ENCODE measurements at regions not wholly inside any gene's neighbourhood (a gene's known extent, or its start where the extent isn't known, plus 50 kb on each side); places are given as distances from the start of the nearest gene placed in this dataset.
A peak's percentile ranks its signal among the peaks of the same experiment; 100 is the strongest.

DNA sequence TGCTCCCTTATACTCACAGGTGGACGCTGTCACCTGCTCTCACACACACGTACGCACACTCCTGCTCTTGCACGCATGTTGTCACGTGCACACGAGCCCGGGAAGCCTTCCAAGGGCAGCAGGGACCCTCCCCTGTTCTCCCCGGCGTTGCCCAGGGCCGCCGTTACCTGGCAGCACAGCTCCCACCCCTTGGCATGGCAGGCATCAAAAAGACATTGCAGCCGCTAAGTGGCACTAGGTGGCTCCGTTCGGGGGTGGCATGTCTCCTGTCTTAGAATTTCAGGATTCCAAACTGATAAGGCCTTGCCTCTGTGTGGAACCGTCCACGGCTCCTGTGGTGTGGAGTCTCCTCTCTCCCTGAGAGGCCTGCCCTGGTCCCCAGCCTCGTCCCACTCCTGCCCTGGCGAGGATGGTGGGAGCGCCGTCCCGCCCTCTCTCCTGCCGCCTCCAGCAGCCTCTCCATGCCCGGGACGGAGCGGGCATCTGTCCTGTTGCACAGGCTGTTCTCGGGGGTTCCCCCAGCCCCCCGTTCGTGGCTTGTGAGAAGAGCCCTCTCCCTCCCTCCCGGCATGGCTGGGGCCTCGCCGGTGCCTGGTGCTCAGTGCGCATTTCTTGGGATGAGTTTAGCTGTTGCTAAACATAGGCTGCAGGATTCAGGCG is 126.7 kb upstream of the GSE1 start:
- DNase-seq (ENCODE audit: low read depth): no peak

DNA sequence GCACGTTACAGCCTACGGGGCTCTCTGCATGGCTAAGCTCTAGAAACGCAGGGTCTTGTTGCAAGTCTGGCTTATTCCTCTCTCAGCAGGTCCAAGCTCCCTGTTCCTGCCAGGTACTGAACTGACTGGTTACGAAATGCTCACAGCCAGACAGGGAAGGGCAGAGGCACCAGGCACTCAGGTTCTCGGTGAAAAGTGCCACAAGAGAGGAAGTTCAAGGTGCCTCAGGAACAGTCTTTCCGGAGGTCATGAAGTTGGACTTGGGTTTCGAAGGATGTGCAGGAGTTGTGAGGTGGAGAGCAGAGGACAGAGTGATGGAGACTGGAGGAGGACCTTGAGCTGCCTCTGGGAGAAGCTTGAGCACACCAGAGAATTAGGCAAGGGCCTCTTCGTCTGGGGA is 124.7 kb upstream of the GSE1 start:
- no peak for DNase-seq (ENCODE audit: low read depth)

DNA sequence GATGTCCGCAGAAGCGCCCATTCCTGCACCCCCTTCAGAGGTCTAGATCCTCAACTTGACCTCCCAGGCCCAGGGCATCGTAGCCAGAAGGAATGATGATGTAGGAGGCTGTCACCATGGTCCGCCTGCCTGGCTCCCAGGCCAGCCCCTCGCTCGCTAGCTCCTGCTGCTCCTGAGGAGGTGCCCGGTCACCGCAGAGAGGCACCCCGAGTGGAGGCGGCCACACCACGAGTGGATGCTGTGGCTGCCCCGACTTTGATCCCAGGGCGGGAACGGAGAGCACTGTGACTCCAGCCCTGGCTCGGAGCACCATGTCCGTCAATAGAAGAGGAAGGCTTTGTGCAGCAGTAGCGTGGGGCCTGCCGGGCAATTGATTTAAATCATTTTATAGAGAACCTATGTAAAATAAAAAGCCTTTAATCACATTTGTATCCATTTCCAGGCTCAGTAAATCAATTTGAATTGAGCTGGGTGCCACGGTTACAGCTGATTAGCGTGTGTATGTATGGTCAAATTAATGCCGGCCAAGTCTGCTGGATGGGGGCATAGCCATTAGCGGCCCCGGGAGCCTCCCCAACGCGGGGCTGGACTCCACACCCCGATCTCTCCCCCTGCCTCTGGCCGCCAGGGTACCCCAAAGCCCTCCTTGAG is 122.6 kb upstream of the GSE1 start:
- no peak for DNase-seq (ENCODE audit: low read depth)

DNA sequence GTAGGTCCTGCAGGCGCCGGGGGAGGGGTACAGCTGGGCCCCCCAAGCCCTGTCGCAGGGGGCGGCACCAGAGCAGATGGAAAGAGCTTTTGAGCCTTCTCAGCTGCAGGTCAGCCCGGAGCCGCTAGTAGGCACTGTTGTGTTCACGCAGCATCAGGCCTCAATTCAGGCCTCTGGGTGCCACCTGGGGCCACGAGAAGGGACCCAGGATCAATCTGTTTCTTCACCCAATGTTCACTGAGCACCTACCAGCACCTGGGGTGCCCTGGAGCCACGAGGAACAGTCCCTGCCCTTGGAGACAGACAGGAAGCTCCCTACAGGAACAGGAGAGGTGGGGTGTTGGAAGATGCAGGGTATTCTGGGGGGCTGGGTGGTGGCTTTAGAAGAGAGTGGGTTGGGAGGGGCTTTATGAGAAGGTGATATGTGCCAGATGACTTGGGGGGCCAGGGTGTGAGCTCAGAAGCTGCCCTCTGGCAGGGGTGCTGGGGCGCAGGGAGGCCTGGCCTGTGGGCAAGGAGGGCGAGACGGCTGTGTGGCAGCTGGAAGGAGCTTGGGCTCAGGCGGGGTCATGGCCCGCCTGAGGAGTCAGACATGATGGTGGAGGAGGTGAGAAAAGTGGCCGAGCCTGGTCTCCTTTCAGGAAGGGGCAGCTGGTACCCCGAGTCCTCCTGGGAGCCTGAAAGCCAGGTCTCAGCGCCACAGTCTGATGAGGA is 121.9 kb upstream of the GSE1 start:
- DNase-seq (ENCODE audit: low read depth): no peak

DNA sequence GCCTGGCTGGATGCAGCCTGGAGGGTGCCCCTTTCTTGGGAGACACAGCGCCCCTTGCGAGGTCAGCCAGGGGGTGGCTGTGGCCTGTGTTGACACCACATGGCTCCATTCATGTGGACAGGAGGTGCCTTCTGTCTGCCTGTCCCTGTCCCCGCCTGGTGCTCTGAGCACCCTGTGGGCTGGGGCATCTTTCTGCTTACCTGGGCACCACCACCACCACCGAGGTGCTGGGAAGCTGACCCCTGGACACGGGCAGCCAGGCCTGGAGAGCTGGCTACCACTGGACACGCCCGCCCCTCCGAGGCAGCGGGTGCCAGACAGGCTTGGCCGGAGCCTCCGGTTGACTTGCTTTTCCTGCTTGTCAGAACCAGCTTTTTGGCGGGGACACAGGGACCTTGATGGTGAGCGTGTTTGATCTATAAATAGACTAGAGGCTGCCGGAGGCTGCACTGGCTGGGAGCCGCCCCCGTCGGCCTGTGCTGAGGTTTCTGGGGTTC is 121.3 kb upstream of the GSE1 start:
- no peak for DNase-seq (ENCODE audit: low read depth)

DNA sequence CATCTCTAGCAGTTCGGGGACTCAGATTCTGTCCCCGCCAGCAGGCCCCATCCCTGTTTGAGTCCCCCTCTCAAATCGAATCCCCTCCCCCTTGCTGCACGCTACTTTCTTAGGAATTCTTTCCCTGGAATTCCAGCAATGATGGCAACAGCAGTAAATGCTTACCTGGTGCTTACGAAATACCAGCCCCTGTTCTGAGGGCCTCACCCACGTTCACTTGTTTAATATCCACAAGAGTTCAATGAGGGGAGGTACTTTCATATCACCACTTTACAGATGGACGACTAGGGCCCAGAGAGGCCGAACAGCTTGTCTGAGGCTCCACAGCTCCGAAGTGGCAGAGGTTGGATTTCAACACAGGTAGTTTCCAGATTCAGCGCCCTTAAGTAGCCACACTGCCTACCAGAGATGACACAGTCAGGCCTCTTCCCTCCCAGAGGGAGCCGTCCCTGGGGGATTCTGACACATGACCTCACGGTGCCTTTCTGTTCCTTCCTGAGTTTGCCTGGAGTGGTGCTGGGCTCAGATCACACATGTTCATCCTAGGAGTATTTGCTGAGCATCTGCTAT is 120.7 kb upstream of the GSE1 start:
- DNase-seq (ENCODE audit: low read depth): no peak

DNA sequence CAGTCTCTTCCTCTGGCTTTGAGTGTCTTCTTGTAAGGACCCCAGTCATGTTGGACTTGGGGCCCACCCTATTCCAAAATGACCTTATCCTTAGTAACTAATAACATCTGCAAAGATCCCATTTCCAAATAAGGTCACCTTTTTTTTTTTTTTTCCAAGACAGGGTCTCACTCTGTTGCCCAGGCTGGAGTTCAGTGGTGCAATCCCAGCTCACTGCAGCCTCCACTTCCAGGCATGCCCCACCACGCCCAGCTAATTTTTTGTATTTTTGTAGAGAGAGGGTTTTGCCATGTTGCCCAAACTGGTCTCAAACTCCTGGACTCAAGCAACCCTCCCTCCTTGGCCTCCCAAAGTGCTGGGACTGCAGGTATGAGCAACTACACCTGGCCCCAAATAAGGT is 118.8 kb upstream of the GSE1 start:
- no peak for DNase-seq (ENCODE audit: low read depth)

DNA sequence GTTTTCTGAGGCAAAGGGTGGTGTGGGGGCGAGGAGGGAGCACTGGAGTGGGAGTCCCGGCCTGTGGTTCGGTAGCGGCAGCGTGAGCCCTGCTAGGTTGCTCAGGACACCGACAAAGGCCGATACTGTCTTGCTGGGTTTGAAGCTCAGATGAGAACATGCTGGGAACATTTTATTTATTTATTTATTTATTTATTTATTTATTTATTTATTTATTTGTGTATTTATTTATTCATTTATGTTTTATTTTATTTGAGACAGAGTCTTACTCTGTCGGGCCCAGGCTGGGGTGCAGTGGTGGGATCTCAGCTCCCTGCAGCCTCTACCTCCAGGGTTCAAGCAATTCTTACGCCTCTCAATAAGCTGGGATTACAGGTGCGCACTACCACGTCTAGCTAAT is 117.9 kb upstream of the GSE1 start:
- no peak for DNase-seq (ENCODE audit: low read depth)

DNA sequence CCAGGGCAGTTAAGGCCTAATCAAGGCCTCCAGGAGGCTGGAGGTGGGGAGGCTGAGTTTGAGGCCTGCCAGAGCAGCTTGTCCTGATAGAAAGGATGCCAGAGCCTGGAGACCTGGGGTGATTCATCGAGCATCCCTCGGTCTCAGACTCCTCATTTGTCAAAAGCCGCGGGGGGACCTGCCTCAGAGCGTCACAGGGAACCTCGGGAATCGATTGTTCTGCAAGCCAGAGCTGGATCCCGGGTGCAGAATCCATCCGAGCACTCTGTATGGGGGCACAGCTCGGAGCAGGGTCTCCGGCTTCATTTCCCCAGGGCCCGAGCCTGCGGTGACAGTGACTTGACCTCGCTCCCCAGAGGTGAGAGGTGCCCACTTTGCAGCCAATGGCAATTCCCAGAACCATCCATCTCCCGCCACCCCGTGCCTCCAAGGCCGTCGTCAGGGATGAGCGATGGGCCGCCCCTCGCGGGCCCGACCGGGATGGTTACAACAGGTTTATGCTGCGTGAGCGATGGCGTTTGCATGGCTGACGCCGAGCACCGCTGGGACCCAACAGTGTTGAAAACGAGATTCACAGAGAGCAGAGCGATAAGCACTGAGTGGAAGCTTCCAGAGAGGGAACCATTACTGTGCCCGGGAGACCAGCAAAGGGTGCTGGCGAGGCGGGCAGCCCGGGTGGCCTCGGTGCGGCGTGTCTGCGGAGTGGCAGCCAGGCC is 117.1 kb upstream of the GSE1 start:
- no peak for DNase-seq (ENCODE audit: low read depth)

DNA sequence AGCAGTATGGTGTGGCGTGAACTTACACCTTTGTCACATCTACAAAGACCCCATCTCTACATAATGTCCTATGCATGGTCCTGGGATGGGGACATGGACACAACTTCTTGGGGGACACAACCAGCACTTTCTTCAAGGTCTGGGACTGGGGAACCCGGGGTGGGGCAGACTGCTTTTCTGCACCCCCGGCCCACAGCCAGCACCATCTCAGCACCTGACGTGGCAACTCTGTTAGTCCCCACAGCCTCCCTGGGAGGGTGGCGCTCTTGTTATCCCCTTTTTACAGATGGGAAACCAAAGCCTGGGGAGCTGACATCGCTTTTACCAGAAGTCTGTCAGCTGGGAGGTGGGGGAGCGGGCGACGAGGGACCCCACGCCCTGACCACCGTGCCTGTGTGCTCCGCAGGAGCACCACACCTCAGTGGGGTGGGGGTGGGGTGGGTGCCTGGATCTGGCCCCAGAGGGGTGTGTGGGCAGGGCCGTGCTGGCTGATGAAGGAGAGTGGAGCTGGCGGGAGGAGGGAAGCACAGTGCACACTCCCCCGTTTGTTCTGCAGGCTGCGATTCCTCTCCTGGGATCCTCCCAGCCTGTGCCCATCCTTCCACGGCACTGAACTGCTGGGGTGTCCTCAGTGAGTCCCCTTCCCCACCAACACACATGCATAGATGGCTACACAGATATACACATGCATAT is 115.4 kb upstream of the GSE1 start:
- no peak for DNase-seq (ENCODE audit: low read depth)

DNA sequence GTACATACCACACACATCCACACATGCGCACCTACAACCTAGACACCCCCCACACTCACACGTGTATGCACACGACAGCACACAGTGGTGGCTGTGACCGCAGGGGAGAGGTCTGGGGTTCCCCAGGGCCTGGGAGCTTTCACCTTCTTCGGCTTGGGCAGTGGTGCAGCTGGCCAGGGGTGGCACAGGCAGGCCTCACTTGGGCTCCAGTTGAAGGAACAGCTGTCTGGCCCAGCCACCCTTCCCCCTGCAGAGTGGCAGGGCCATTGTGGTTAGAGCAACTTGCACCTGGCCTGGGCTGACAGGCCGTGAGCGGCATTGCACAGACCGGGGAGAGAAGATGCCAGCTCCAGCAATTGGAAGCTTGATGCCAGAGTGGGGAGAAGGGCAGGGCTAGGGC is 114.5 kb upstream of the GSE1 start:
- peak; percentile 71 for DNase-seq (ENCODE audit: low read depth)

DNA sequence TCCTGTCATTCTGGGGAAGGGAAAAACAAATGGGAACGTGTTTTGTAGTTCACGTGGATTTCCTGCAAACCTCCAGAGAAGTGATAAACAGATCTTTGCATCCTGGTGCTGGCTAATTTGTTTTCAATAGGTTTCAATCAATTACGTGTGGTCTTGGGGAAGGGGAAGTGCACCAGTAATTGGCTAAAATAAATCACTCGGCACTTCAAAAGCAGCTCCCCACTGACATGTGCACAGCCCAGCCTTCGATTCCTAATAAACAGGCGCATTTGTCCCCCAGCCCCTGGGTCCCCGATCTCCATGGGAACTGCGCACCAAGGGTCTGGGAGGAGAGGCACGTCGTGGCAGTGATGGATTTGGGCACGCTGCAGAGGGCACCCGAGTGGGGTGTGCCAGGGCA is 112.9 kb upstream of the GSE1 start:
- no peak for DNase-seq (ENCODE audit: low read depth)

DNA sequence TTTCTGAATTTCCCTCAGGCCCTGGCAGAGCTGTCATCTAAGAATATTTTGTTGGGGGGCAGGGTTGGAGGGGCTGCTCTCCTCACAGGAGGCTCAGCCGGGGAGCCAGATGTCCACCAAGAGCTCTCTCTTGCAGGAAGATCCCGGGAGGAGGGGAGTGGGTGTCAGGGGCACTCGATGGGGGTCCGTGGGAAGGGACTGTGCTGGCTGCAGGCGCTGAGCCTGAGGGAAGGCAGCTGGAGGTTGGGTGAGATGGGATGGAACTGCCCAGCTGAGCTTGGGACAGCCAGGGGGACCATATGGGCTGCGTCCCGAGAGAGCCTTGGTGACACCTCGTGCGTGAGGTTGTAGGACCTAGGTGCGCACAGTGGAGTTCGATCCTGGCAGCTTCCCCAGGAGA is 111.2 kb upstream of the GSE1 start:
- DNase-seq (ENCODE audit: low read depth): no peak

DNA sequence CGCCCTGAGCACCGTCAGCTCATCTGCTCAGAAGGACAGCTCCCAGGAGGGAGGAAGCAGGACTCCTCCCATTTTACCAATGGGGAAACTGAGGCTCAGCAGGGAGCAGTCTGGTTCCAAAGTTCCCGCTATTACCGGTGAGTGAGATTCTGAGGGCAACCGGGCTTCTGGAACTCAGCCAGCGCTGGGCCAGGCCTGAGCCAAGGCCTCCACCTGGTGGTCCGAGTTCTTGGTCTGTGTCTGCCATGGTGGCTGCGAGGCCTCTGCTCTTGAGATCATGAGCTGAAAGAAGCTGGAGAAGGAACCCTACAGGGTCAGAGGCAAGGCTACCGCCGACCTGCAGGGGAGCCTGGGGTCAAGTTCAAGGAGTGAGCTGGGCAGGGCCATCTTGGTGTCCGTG is 110.8 kb upstream of the GSE1 start:
- DNase-seq (ENCODE audit: low read depth): no peak

DNA sequence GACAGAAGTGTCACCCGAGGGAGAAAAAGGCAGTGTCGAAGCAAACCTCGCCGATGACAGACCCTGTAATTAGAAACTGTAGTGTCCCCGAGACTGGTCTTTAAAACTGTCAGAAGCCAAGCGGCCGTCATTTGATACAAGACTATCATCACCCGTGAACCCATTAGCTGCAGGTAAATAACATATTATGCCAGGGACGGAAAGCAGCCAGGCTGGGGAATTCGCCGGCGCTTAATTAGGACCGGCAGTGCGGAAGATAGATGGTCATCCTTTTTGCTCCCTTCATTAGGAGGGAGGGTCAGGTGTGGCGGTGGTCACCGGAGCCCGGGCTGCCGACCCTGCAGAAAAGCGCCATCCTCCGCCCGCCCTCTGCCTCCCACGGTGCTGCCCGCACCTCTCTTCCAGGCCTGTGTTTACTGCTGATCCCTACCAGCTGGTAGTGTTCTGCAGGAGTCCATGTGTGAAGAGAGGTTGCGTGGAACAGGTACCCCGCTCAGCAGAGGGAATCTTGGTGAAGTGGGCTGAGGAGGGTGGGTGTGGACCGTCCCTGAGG is 109.4 kb upstream of the GSE1 start:
- DNase-seq (ENCODE audit: low read depth): no peak

DNA sequence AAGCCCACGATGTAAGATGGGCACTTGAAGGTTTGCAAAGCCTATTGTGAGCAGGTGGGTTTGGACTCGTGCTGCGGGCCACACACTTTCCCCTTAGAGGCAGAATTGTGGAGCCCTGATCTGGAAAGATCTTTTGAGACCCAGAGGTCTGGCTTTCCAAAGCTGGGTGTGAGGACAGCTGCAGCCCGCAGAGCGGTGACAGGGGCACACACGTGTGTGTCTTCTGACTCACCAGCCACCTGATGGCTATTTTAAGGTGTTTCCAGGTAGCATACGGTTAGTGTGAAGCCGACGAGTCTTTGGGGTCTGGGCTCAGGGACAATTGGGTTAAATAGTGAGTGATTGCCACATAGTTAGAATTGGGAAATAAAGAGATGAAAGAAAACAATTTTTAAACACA is 108.9 kb upstream of the GSE1 start:
- no peak for DNase-seq (ENCODE audit: low read depth)

DNA sequence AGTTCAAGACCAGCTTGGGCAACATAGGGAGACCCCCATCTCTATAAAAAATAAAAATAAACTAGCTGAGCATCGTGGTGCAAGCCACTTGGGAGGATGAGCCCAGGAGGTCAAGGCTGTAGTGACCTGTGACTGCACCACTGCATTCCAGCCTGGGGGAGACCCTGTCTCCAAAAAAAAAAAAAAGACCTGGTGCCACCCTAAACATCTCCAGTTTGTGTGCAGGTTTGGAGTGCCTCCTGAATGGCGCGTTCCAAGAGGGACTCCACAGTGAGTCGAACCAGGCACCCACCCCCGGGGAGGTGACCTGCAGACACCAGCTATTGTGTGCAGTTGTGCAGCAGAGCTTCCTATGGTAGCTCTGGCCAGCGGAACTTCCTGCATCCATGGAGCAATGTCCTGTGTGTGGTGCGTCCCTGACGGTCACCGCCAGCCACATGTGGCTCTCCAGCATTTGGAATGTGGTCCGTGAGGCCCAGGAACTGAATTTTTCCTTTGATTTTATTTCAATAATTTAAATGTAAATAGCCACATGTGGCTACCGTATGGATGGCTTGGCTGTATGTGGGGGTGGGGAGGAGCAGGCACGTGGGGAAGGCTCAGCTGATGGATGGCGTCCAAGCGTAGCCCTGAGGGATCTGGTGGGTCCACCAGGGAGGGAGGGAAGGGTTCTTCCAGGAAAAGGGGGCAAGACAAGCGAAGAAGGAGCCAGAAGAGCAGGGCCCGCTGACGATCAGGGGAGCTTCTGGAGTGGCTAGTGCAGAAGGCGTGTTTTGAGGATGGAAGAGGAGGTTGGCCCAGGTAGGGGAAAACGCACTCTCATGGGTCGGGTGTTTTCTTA is 107.1 kb upstream of the GSE1 start:
- no peak for DNase-seq (ENCODE audit: low read depth)

DNA sequence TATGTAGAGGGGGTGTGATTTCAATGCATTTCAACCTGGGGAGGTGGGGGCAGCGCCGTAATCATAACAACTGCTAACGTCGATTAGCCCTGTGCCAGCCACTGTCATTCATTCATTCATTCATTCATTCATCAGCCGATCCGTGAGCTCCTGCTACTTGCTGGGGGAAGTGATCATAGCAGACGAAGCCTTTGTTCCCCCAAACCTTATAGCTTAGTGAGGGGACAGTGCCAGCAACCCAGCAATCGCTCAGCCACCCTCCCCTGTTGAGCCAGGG is 106.5 kb upstream of the GSE1 start:
- DNase-seq (ENCODE audit: low read depth): no peak

DNA sequence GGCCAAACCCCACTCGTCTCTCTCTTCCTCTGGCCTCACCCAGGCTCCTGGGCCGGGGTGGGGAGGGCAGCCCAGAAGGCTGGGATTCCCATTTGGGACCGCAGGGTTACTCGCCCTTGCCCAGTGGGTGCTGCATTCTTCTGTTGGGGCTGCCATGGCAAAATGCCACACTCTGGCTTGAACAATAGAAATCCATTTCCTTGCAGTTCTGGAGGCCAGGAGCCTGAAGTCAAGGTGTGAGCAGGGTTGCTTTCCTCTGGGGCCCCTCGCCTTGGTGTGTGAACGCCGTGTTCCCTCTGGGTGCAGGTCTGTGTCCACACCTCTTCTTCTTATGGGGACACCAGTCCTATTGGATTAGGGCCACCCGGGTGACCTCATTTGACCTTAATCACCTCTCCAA is 105.8 kb upstream of the GSE1 start:
- DNase-seq (ENCODE audit: low read depth): no peak

DNA sequence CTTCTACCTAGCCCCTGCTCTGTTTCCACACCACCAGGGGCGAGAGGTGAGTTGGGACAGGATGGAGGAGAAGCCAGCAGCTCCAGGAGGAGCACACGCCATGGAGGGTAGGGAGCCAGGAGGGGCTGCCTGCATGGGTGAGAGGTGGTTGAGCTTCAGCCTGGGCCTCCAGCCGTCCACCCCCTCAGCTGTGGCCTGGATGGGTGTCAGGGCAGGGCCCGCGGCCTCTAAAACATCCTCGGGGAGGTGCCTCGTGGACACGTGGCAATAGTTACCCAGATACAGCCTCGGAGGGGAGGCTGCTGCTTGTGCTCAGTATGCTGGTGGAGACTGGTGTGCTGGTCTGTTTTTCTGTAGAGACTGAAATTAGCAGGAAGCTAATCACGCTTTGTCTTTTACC is 104.7 kb upstream of the GSE1 start:
- no peak for DNase-seq (ENCODE audit: low read depth)
